Naive thymus-derived CD4-positive, alpha-beta T cell (primary cell): ENCODE measurements at regions not wholly inside any gene's neighbourhood (a gene's known extent, or its start where the extent isn't known, plus 50 kb on each side); places are given as distances from the start of the nearest gene placed in this dataset.
A peak's percentile ranks its signal among the peaks of the same experiment; 100 is the strongest.
"Not testable (repeated sequence)": the region's sequence is repeated elsewhere in the genome, so short reads cannot be mapped to it uniquely, and the experiment has no call there.

Source experiments
- ATAC-seq: fragments of 150-1000 bp; cut with Tn5 transposase; 2 replicates; pipeline ENCODE4 v1.10.0; 2021; ENCODE audit warnings: mild to moderate bottlenecking, moderate library complexity
- CTCF ChIA-PET: fragments of 350-600 bp; sonication (Branson Sonifier 250); formaldehyde crosslinking; loops from one replicate; lab custom pipeline; 2021; ENCODE audit warnings: antibody characterized with exemption; lab: Charles Lee
- POLR2A ChIA-PET: fragments of 350-600 bp; sonication (Branson Sonifier 250); formaldehyde crosslinking; loops from one replicate; lab custom pipeline; 2021; ENCODE audit warnings: antibody characterized with exemption, inconsistent platforms; lab: Charles Lee
- DNase-seq, 9 donors: peaks; one replicate each; pipeline versions ENCODE4 v3.0.0 to v3.0.0-alpha.2; 2020 to 2022; ENCODE audit warnings: mixed read lengths in 1 of 9
- H3K27ac ChIP-seq: one replicate; pipeline ENCODE4 v1.7.0; 2013; ENCODE audit warnings: mild to moderate bottlenecking, low read depth, low read length, moderate library complexity
- H3K27me3 ChIP-seq, 2 donors: one replicate each; pipeline ENCODE4 v1.7.0; 2013; ENCODE audit warnings: low read length in 2 of 2, mild to moderate bottlenecking in 2 of 2, moderate library complexity in 2 of 2; ENCODE audit not compliant: control insufficient read depth in 2 of 2, insufficient read depth in 2 of 2
- H3K36me3 ChIP-seq, 3 experiments: 1 replicate in 2 of 3; 2 replicates in 1 of 3; pipeline ENCODE4 v1.7.0; 2013; ENCODE audit warnings: low read length in 3 of 3, mild to moderate bottlenecking in 3 of 3, moderate library complexity in 1 of 3; ENCODE audit not compliant: insufficient read depth in 3 of 3, control insufficient read depth in 2 of 3
- H3K4me1 ChIP-seq, 2 donors: one replicate each; pipeline ENCODE4 v1.7.0; 2013; ENCODE audit warnings: low read length in 2 of 2, mild to moderate bottlenecking in 2 of 2, moderate library complexity in 1 of 2; ENCODE audit not compliant: control insufficient read depth in 2 of 2, insufficient read depth in 2 of 2
- H3K4me3 ChIP-seq: 2 replicates; pipeline ENCODE4 v1.7.0; 2013; ENCODE audit warnings: mild to moderate bottlenecking, low read length
- H3K9me3 ChIP-seq, 3 experiments: 1 replicate in 2 of 3; 2 replicates in 1 of 3; pipeline ENCODE4 v1.7.0; 2013; ENCODE audit warnings: low read length in 3 of 3; ENCODE audit not compliant: control insufficient read depth in 2 of 3
- H3K27ac Mint-ChIP-seq, 9 donors: one replicate each; pipeline ENCODE4 v1.8.0; 2020 to 2022; ENCODE audit warnings: mixed read lengths in 9 of 9, mild to moderate bottlenecking in 8 of 9, moderate library complexity in 5 of 9, inconsistent platforms in 2 of 9
- H3K27me3 Mint-ChIP-seq, 5 donors: one replicate each; pipeline ENCODE4 v1.8.0; 2021 to 2022; ENCODE audit warnings: mixed read lengths in 5 of 5, mild to moderate bottlenecking in 1 of 5
- H3K36me3 Mint-ChIP-seq, 5 donors: one replicate each; pipeline ENCODE4 v1.8.0; 2020 to 2022; ENCODE audit warnings: mixed read lengths in 5 of 5, mild to moderate bottlenecking in 3 of 5, inconsistent platforms in 1 of 5
- H3K4me1 Mint-ChIP-seq, 7 donors: one replicate each; pipeline ENCODE4 v1.8.0; 2020 to 2022; ENCODE audit warnings: mixed read lengths in 7 of 7, mild to moderate bottlenecking in 3 of 7, inconsistent platforms in 1 of 7
- H3K4me3 Mint-ChIP-seq, 10 donors: one replicate each; pipeline ENCODE4 v1.8.0; 2020 to 2022; ENCODE audit warnings: mild to moderate bottlenecking in 10 of 10, mixed read lengths in 10 of 10, moderate library complexity in 6 of 10, inconsistent platforms in 2 of 10
- H3K9me3 Mint-ChIP-seq, 11 donors: one replicate each; pipeline ENCODE4 v1.8.0; 2020 to 2022; ENCODE audit warnings: mixed read lengths in 11 of 11, mild to moderate bottlenecking in 4 of 11, inconsistent platforms in 1 of 11, moderate library complexity in 1 of 11
- intact Hi-C, 2 donors: fragments of 100-400 bp; cut with micrococcal nuclease; formaldehyde crosslinking; loops; one replicate each; pipeline ENCODE4 v1.15.1; 2023

- POLR2A ChIA-PET, result no interaction called here
- ATAC-seq (no peak), DNase-seq (no peak)
- CTCF ChIA-PET, result no interaction called here
- H3K27ac Mint-ChIP-seq, result no peak overlapping the region
- H3K27me3 Mint-ChIP-seq, result peaks cover 0 to 3% (median 0%) of the 10 kb centered on the region in 5 donors
- Histone ChIP-seq H3K4me1 (no peaks in the 10 kb centered on the region), H3K27ac (no peak overlapping the region), H3K4me3 (no peak overlapping the region), H3K9me3 (no peaks in the 10 kb centered on the region), H3K27me3 (no peaks in the 10 kb centered on the region), H3K36me3 (no peaks in the 10 kb centered on the region)
- intact Hi-C loops, result no loop called here
- no peak overlapping the region for H3K4me3 Mint-ChIP-seq
- no peaks in the 10 kb centered on the region for H3K36me3 Mint-ChIP-seq
- no peaks in the 10 kb centered on the region for H3K4me1 Mint-ChIP-seq
- peaks cover 0 to 9% (median 2%) of the 10 kb centered on the region in 11 donors for H3K9me3 Mint-ChIP-seq
Observed at GRCh38 chr6:22766979-22767378, 197.6 kb downstream of the HDGFL1 start.

GRCh38 chr6:22770054-22770453 lies 200.7 kb downstream of the HDGFL1 start:
- no peaks in the 10 kb centered on the region for H3K36me3 Mint-ChIP-seq
- no peak for ATAC-seq
- H3K4me3 Mint-ChIP-seq, result no peak overlapping the region
- no peak overlapping the region for H3K27ac Mint-ChIP-seq
- ChIA-PET CTCF (interaction anchor here (0.6 kb wide), 1 partner anchor 62 kb away, joined by 3 read pairs; no protein-coding TSS in a partner anchor), POLR2A (no interaction called here)
- peaks cover 0 to 3% (median 0%) of the 10 kb centered on the region in 5 donors for H3K27me3 Mint-ChIP-seq
- H3K9me3 Mint-ChIP-seq, result peaks cover 0 to 5% (median 2%) of the 10 kb centered on the region in 11 donors
- Histone ChIP-seq H3K9me3 (no peaks in the 10 kb centered on the region), H3K27ac (no peak overlapping the region), H3K4me1 (no peaks in the 10 kb centered on the region), H3K27me3 (no peaks in the 10 kb centered on the region), H3K36me3 (no peaks in the 10 kb centered on the region), H3K4me3 (no peak overlapping the region)
- H3K4me1 Mint-ChIP-seq, result no peaks in the 10 kb centered on the region
- DNase-seq, result no peak
- intact Hi-C loops, result no loop called here

GRCh38 chr6:22774129-22774528 lies 204.8 kb downstream of the HDGFL1 start:
- peaks cover 0 to 6% (median 3%) of the 10 kb centered on the region in 5 donors for H3K36me3 Mint-ChIP-seq
- no peaks in the 10 kb centered on the region for H3K27me3 Mint-ChIP-seq
- H3K27ac Mint-ChIP-seq, result no peak overlapping the region
- DNase-seq (no peak), ATAC-seq (no peak)
- intact Hi-C loops, result no loop called here
- Histone ChIP-seq H3K4me1 (no peaks in the 10 kb centered on the region), H3K36me3 (no peaks in the 10 kb centered on the region), H3K27ac (no peak overlapping the region), H3K27me3 (no peaks in the 10 kb centered on the region), H3K4me3 (no peak overlapping the region), H3K9me3 (no peaks in the 10 kb centered on the region)
- H3K9me3 Mint-ChIP-seq, result peaks cover 4 to 21% (median 12%) of the 10 kb centered on the region in 11 donors
- ChIA-PET CTCF (no interaction called here), POLR2A (no interaction called here)
- H3K4me1 Mint-ChIP-seq, result no peaks in the 10 kb centered on the region
- no peak overlapping the region for H3K4me3 Mint-ChIP-seq

GRCh38 chr6:22778438-22778837 lies 209.1 kb downstream of the HDGFL1 start:
- H3K9me3 ChIP-seq, H3K27ac ChIP-seq, intact Hi-C loops, ATAC-seq, H3K27me3 Mint-ChIP-seq, DNase-seq, H3K4me3 Mint-ChIP-seq, H3K4me3 ChIP-seq, H3K36me3 Mint-ChIP-seq, CTCF ChIA-PET, H3K4me1 Mint-ChIP-seq, H3K4me1 ChIP-seq, H3K36me3 ChIP-seq, H3K27me3 ChIP-seq, H3K27ac Mint-ChIP-seq, POLR2A ChIA-PET: not testable (repeated sequence)
- H3K9me3 Mint-ChIP-seq, result peaks cover 6 to 40% (median 21%) of the 10 kb centered on the region in 11 donors

GRCh38 chr6:22779062-22779461 lies 209.7 kb downstream of the HDGFL1 start:
- Histone ChIP-seq H3K9me3 (no peaks in the 10 kb centered on the region), H3K36me3 (no peaks in the 10 kb centered on the region), H3K27ac (no peak overlapping the region), H3K27me3 (no peaks in the 10 kb centered on the region), H3K4me1 (no peaks in the 10 kb centered on the region), H3K4me3 (no peak overlapping the region)
- intact Hi-C loops, result no loop called here
- DNase-seq (no peak), ATAC-seq (no peak)
- Mint-ChIP-seq H3K4me3 (peak overlapping the region in 1 of 10 donors; percentile 35), H3K36me3 (peaks cover 0 to 6% (median 3%) of the 10 kb centered on the region in 5 donors), H3K9me3 (peaks cover 6 to 40% (median 21%) of the 10 kb centered on the region in 11 donors), H3K27ac (no peak overlapping the region), H3K27me3 (no peaks in the 10 kb centered on the region), H3K4me1 (no peaks in the 10 kb centered on the region)
- ChIA-PET POLR2A (no interaction called here), CTCF (no interaction called here)

- H3K27me3 ChIP-seq, result no peaks in the 10 kb centered on the region
- CTCF ChIA-PET, result no interaction called here
- no peaks in the 10 kb centered on the region for H3K4me1 Mint-ChIP-seq
Observed at GRCh38 chr6:22783931-22784330, 214.6 kb downstream of the HDGFL1 start.

GRCh38 chr6:22784601-22785410 lies 215.4 kb downstream of the HDGFL1 start:
- H3K4me1 ChIP-seq, result no peaks in the 10 kb centered on the region
- Mint-ChIP-seq H3K4me1 (no peaks in the 10 kb centered on the region), H3K4me3 (no peak overlapping the region), H3K9me3 (peaks cover 4 to 25% (median 5%) of the 10 kb centered on the region in 11 donors), H3K27ac (no peak overlapping the region), H3K36me3 (no peaks in the 10 kb centered on the region), H3K27me3 (no peaks in the 10 kb centered on the region)
- no peak for ATAC-seq
- intact Hi-C loops, result no loop called here
- H3K9me3 ChIP-seq, result no peaks in the 10 kb centered on the region
- H3K27me3 ChIP-seq, result no peaks in the 10 kb centered on the region
- CTCF ChIA-PET, result no interaction called here
- DNase-seq, result no peak
- POLR2A ChIA-PET, result no interaction called here
- H3K4me3 ChIP-seq, result no peak overlapping the region
- no peaks in the 10 kb centered on the region for H3K36me3 ChIP-seq
- H3K27ac ChIP-seq, result no peak overlapping the region

More at GRCh38 chr6:22783931-22784330, 214.6 kb downstream of the HDGFL1 start:
- Mint-ChIP-seq H3K27me3 (no peaks in the 10 kb centered on the region), H3K27ac (no peak overlapping the region), H3K9me3 (peaks cover 4 to 27% (median 8%) of the 10 kb centered on the region in 11 donors), H3K4me3 (no peak overlapping the region), H3K36me3 (no peaks in the 10 kb centered on the region)
- DNase-seq (no peak), ATAC-seq (no peak)
- POLR2A ChIA-PET, result no interaction called here
- intact Hi-C loops, result no loop called here
- no peak overlapping the region for H3K4me3 ChIP-seq
- H3K27ac ChIP-seq, result no peak overlapping the region
- H3K9me3 ChIP-seq, result no peaks in the 10 kb centered on the region
- no peaks in the 10 kb centered on the region for H3K36me3 ChIP-seq
- H3K4me1 ChIP-seq, result no peaks in the 10 kb centered on the region
